Body of pancreas (tissue), 4 donors: ENCODE measurements at regions not wholly inside any gene's neighbourhood (a gene's known extent, or its start where the extent isn't known, plus 50 kb on each side); places are given as distances from the start of the nearest gene placed in this dataset.

Source experiments
- POLR2A ChIP-seq, 3 donors: fragments of 450-650 bp; IDR thresholded peaks; one replicate each; pipeline ENCODE4 v1.6.1; 2016; ENCODE audit warnings: antibody characterized with exemption in 3 of 3, mild to moderate bottlenecking in 2 of 3
- TF ChIP-seq, protein P1 (sequence below), 7 experiments: fragments of 450-650 bp in 4 of 7; fragments of 200-600 bp in 3 of 7; sonication (generic) in 3 of 7; IDR thresholded peaks; one replicate each; pipeline ENCODE4 v1.5.1; 2016 to 2019; ENCODE audit warnings: antibody characterized with exemption in 7 of 7

DNA sequence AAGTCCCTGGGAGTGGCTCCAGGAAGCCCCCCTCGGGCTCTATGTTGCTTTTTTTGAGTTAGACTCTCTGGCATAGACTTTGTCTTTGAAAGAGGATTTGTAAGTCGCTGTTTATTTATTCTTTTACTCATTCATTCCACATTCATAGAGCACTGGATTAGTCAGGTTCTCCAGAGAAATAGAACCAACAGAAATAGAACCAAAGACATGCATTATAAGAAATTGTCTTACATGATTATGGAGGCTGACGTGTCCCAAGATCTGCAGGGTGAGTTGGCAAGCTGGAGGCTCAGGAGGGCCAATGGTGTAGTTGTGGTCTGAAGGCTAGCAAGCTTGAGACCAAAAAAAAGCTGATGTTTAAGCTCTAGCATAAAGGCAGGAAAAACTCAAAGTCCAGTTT is 98.3 kb upstream of the CHD6 start:
- TF ChIP-seq, protein P1, sequence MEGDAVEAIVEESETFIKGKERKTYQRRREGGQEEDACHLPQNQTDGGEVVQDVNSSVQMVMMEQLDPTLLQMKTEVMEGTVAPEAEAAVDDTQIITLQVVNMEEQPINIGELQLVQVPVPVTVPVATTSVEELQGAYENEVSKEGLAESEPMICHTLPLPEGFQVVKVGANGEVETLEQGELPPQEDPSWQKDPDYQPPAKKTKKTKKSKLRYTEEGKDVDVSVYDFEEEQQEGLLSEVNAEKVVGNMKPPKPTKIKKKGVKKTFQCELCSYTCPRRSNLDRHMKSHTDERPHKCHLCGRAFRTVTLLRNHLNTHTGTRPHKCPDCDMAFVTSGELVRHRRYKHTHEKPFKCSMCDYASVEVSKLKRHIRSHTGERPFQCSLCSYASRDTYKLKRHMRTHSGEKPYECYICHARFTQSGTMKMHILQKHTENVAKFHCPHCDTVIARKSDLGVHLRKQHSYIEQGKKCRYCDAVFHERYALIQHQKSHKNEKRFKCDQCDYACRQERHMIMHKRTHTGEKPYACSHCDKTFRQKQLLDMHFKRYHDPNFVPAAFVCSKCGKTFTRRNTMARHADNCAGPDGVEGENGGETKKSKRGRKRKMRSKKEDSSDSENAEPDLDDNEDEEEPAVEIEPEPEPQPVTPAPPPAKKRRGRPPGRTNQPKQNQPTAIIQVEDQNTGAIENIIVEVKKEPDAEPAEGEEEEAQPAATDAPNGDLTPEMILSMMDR (IDR thresholded peaks at IDR 0.05), result no peak
- TF ChIP-seq POLR2A (IDR thresholded peaks at IDR 0.05), result no peak
